ENCODE measurements at regions not wholly inside any gene's neighbourhood (a gene's known extent, or its start where the extent isn't known, plus 50 kb on each side); places are given as distances from the start of the nearest gene placed in this dataset.
A peak's percentile ranks its signal among the peaks of the same experiment; 100 is the strongest.

DNA sequence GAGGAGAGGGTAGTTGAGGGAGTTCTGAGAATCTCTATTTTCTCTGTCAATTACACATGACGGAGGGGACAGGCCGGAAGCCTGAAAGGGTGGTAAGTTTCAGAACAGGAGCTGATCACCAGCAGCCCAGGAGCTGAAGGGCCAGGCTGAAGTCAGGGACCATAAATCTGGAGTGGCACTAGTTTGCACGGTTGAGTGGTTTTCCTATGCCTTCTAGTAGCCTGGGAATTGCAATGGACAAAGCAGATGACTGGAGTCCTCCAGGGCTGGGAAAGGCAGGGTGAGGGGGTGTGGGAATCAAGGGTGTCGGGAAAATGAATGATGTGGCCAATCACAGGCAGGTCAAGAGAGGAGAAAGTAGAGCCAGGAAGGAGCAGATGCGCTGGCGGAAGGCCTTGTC lies 72.5 kb downstream of the MAGEF1 start:
- TF ChIP-seq POLR2A (IDR thresholded peaks at IDR 0.05; ENCODE audit: low read depth, low read length) = no peak
- DNase-seq (ENCODE audit: insufficient read length, low spot score) (no peak), FAIRE-seq (no peak)

GRCh38 chr3:184637705-184638104 lies 74.2 kb downstream of the MAGEF1 start:
- FAIRE-seq (no peak), DNase-seq (ENCODE audit: insufficient read length, low spot score) (no peak)
- TF ChIP-seq POLR2A (IDR thresholded peaks at IDR 0.05; ENCODE audit: low read depth, low read length) = no peak

DNA sequence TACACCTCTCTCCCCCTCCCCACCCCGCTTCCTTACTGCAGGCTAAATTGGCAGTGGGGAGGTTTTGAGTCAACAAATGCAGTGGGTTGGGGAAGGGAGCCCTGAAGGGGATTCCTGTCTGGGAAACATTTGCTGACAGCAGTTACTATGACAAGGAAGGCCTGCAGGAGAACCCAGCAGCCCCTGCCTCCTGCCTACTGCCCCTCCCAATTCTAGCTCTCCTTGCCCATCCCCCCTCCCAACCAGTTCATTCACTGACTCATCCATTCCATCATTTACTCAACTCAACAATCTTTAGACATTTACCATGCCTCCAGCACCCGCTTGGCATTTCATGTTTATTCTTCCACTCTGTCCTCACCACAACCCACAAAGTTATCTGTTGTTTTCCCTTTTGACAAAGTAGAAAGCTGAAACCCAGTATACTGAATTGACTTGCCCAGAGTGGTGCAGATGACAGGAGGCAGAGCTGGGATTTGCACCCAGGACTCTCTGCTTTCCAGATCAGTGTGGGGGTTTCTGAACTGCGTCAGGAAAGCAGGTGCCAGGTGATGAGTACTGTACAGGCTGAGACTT lies 75.0 kb downstream of the MAGEF1 start:
- DNase-seq (ENCODE audit: insufficient read length, low spot score) = peak; percentile 32
- no peak for FAIRE-seq
- no peak for TF ChIP-seq POLR2A (IDR thresholded peaks at IDR 0.05; ENCODE audit: low read depth, low read length)

DNA sequence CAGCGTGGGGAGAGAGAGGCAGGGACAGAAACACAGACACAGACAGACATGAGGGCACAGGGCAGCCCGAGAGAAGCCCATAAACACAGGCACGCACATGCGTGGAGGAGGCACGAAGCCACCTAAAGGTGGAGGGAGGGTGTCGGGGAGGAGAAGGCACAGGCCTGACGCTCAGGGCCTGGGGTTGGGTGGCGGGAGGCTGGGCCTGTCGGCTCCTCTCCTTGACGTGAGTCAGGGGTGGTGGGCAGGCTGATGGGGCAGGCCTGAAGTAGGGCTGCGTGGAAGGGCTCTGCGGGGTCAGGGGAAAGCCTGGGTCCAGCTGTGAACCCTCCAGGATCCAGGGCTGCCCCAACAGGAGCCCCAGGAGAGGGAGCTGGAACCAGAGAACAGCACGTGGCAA lies 74.2 kb downstream of the EPHB3 start:
- TF ChIP-seq POLR2A (IDR thresholded peaks at IDR 0.05; ENCODE audit: low read depth, low read length) = no peak
- DNase-seq (ENCODE audit: insufficient read length, low spot score) (no peak), FAIRE-seq (no peak)

DNA sequence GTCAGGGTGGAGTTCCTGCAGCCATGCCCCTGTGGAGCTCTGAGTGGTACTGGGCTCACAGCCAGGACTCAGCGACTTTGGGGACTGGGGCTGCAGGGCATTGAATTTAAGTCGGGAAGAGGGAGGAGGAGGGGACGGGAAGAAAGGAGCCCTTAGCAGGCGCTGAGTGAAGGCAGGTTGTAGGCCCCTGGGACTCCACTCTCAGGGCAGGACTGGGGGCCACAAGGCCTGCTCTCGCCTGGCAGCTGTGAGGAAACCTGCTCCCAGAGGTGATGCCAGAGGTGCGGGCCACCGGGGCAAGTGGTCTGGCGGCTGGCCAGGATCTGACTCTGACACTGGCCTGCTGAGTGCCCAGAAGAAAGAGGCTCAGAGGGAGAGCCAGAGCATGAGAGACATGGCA lies 73.5 kb downstream of the EPHB3 start:
- no peak for TF ChIP-seq POLR2A (IDR thresholded peaks at IDR 0.05; ENCODE audit: low read depth, low read length)
- no peak for FAIRE-seq
- no peak for DNase-seq (ENCODE audit: insufficient read length, low spot score)

DNA sequence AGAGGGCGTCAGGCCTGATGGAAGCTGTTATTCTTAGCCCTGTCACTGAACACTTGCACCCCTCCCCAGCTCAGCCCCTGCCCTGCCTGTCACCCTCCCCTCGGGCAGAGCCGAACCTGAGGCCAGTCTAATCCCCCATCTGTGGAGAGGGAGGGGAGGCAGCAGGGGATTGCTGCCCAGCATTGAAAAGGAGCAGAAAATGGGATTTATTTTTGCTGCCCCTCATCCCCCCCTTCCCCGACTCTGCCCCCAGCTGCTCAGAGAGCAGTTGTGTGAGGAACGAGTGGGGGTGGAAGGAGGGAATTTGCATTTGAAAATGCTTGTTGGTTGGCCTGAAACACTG lies 71.6 kb downstream of the EPHB3 start:
- FAIRE-seq (no peak), DNase-seq (ENCODE audit: insufficient read length, low spot score) (no peak)
- no peak for TF ChIP-seq POLR2A (IDR thresholded peaks at IDR 0.05; ENCODE audit: low read depth, low read length)

GRCh38 chr3:184632551-184633236 lies 71.1 kb downstream of the EPHB3 start:
- TF ChIP-seq POLR2A (IDR thresholded peaks at IDR 0.05; ENCODE audit: low read depth, low read length) = no peak
- FAIRE-seq = no peak

More at GRCh38 chr3:184632551-184633236, 71.1 kb downstream of the EPHB3 start:
- DNase-seq (ENCODE audit: insufficient read length, low spot score) = no peak
